HCT116 (cell line): ENCODE measurements at regions not wholly inside any gene's neighbourhood (a gene's known extent, or its start where the extent isn't known, plus 50 kb on each side); places are given as distances from the start of the nearest gene placed in this dataset.

Experiments
- ATAC-seq: fragments of 200-7000 bp; cut with Tn5 transposase; 2 replicates; pipeline ENCODE4 v1.9.1; 2020; ENCODE audit warnings: mild to moderate bottlenecking, moderate library complexity
- BruUV-seq: library from RNA; stranded (reverse); fragments of 400-500 nt; replicated peaks from 2 replicates; lab custom pipeline; 2021; lab: Mats Ljungman, UMichigan
- CTCF ChIA-PET: fragments of 300-600 bp; sonication (Branson Sonifier 250); formaldehyde crosslinking; loops from one replicate; lab custom pipeline; 2021; ENCODE audit warnings: antibody characterized with exemption; lab: Charles Lee
- POLR2A ChIA-PET: fragments of 300-600, 350-600 bp; sonication (Branson Sonifier 250); formaldehyde crosslinking; loops from one replicate; lab custom pipeline; 2021; ENCODE audit warnings: antibody characterized with exemption; lab: Charles Lee
- RAD21 ChIA-PET, 2 experiments: fragments of 300-600 bp; sonication (Branson Sonifier 250); formaldehyde crosslinking; loops; one replicate each; lab custom pipeline; 2023; ENCODE audit warnings: low total read pairs in 2 of 2; ENCODE audit not compliant: uncharacterized antibody in 2 of 2, unreplicated experiment in 2 of 2, low non-redundant PET in 1 of 2; lab: Charles Lee
- DNase-seq: peaks from one replicate; pipeline ENCODE4 v3.0.0-alpha.2; 2010; ENCODE audit warnings: low read depth, low spot score
- H2AFZ ChIP-seq: fragments of 200-600 bp; shearing (Covaris generic), sonication (generic); 2 replicates; pipeline ENCODE4 v1.6.1; 2017; ENCODE audit warnings: low read depth, mixed run types, mixed read lengths, antibody characterized with exemption, low read length; ENCODE audit not compliant: poor library complexity, severe bottlenecking
- H3K27ac ChIP-seq: 2 replicates; pipeline ENCODE4 v1.5.1; 2012; ENCODE audit warnings: low read depth, low read length
- H3K27me3 ChIP-seq: fragments of 200-600 bp; sonication (generic); 2 replicates; pipeline ENCODE4 v1.6.1; 2016; ENCODE audit warnings: mixed run types, low read length, mixed read lengths; ENCODE audit not compliant: insufficient read depth
- H3K36me3 ChIP-seq, 2 experiments: fragments of 200-500 bp in 1 of 2; fragments of 200-600 bp in 1 of 2; sonication (Bioruptor generic) in 1 of 2; sonication (generic) in 1 of 2; 2 replicates each; pipeline versions ENCODE4 v1.5.1 to v1.6.1; 2014 to 2016; ENCODE audit warnings: low read length in 2 of 2, inconsistent platforms in 1 of 2, mixed read lengths in 1 of 2, mixed run types in 1 of 2; ENCODE audit not compliant: insufficient read depth in 2 of 2, control insufficient read depth in 1 of 2
- H3K4me1 ChIP-seq, 2 experiments: fragments of 200-600 bp in 1 of 2; sonication (generic) in 1 of 2; 2 replicates each; pipeline versions ENCODE4 v1.5.1 to v1.6.1; 2012 to 2017; ENCODE audit warnings: low read length in 2 of 2, inconsistent platforms in 1 of 2, mild to moderate bottlenecking in 1 of 2, mixed read lengths in 1 of 2, mixed run types in 1 of 2, moderate library complexity in 1 of 2; ENCODE audit not compliant: insufficient read depth in 2 of 2, control insufficient read depth in 1 of 2
- H3K4me2 ChIP-seq: fragments of 200-600 bp; sonication (generic); 2 replicates; pipeline ENCODE4 v1.6.1; 2017; ENCODE audit warnings: mixed run types, low read length, mixed read lengths
- H3K4me3 ChIP-seq, 2 experiments: fragments of 200-600 bp in 1 of 2; sonication (generic) in 1 of 2; replicated peaks in 1 of 2; 2 replicates each; pipeline ENCODE4 v1.5.1; 2011 to 2016; ENCODE audit warnings: low read length in 2 of 2, control low read depth in 1 of 2, low read depth in 1 of 2, mild to moderate bottlenecking in 1 of 2, mixed read lengths in 1 of 2, mixed run types in 1 of 2
- H3K79me2 ChIP-seq: fragments of 200-600 bp; sonication (generic); 2 replicates; pipeline ENCODE4 v1.6.1; 2017; ENCODE audit warnings: mild to moderate bottlenecking, mixed run types, low read length, moderate library complexity, mixed read lengths; ENCODE audit not compliant: insufficient read depth
- H3K9ac ChIP-seq: fragments of 200-600 bp; sonication (generic); 2 replicates; pipeline ENCODE4 v1.6.1; 2016; ENCODE audit warnings: low read length, mixed read lengths
- H3K9me2 ChIP-seq: fragments of 200-600 bp; sonication (generic), shearing (Covaris generic); 2 replicates; pipeline ENCODE4 v1.6.1; 2017; ENCODE audit warnings: mixed run types, mild to moderate bottlenecking, moderate library complexity; ENCODE audit not compliant: insufficient read depth
- H3K9me3 ChIP-seq, 2 experiments: fragments of 200-500 bp in 1 of 2; fragments of 200-600 bp in 1 of 2; sonication (Bioruptor generic) in 1 of 2; sonication (generic) in 1 of 2; 2 replicates each; pipeline ENCODE4 v1.6.1; 2014 to 2017; ENCODE audit warnings: low read length in 2 of 2, mixed read lengths in 2 of 2, inconsistent platforms in 1 of 2, low read depth in 1 of 2, mild to moderate bottlenecking in 1 of 2, mixed run types in 1 of 2, moderate library complexity in 1 of 2; ENCODE audit not compliant: control insufficient read depth in 1 of 2, insufficient read depth in 1 of 2
- H4K20me1 ChIP-seq: fragments of 200-600 bp; sonication (generic), shearing (Covaris generic); 2 replicates; pipeline ENCODE4 v1.6.1; 2017; ENCODE audit warnings: mixed run types, mild to moderate bottlenecking, moderate library complexity; ENCODE audit not compliant: insufficient read depth
- CBX3 ChIP-seq: IDR thresholded peaks from 2 replicates; pipeline ENCODE4 v1.6.1; 2012; ENCODE audit warnings: low read depth
- CEBPB ChIP-seq: IDR thresholded peaks from 2 replicates; pipeline ENCODE4 v1.6.1; 2012; ENCODE audit warnings: low read depth
- ELF1 ChIP-seq: IDR thresholded peaks from 2 replicates; pipeline ENCODE4 v1.6.1; 2012; ENCODE audit warnings: low read depth, borderline replicate concordance
- EZH2phosphoT487 ChIP-seq: fragments of 200-600 bp; IDR thresholded peaks from 2 replicates; pipeline ENCODE4 v1.6.1; 2018; ENCODE audit warnings: antibody characterized with exemption, borderline replicate concordance
- FOSL1 ChIP-seq: IDR thresholded peaks from 2 replicates; pipeline ENCODE4 v1.6.1; 2012; ENCODE audit warnings: low read depth
- JUND ChIP-seq: IDR thresholded peaks from 2 replicates; pipeline ENCODE4 v1.6.1; 2012
- POLR2A ChIP-seq: IDR thresholded peaks from 2 replicates; pipeline ENCODE4 v1.7.0; 2011; ENCODE audit warnings: borderline replicate concordance; ENCODE audit not compliant: insufficient read depth, insufficient read length; ENCODE audit errors: extremely low read depth
- POLR2AphosphoS5 ChIP-seq: IDR thresholded peaks from 2 replicates; pipeline ENCODE4 v1.6.1; 2011; ENCODE audit warnings: mild to moderate bottlenecking, low read depth, low read length, moderate library complexity
- RAD21 ChIP-seq: IDR thresholded peaks from 2 replicates; pipeline ENCODE4 v1.6.1; 2012; ENCODE audit warnings: low read depth, mild to moderate bottlenecking
- SP1 ChIP-seq: IDR thresholded peaks from 2 replicates; pipeline ENCODE4 v1.6.1; 2012; ENCODE audit warnings: low read depth
- SRF ChIP-seq: IDR thresholded peaks from 2 replicates; pipeline ENCODE4 v1.6.1; 2012; ENCODE audit warnings: low read depth
- TCF7L2 ChIP-seq: IDR thresholded peaks from 2 replicates; pipeline ENCODE4 v1.7.0; 2011; ENCODE audit warnings: borderline replicate concordance, inconsistent platforms; ENCODE audit not compliant: insufficient read depth, insufficient read length; ENCODE audit errors: extremely low read depth
- YY1 ChIP-seq: IDR thresholded peaks from 2 replicates; pipeline ENCODE4 v1.6.1; 2011; ENCODE audit warnings: low read length, low read depth, moderate library complexity, mild to moderate bottlenecking; ENCODE audit not compliant: insufficient replicate concordance; ENCODE audit errors: extremely low read depth
- ZFX ChIP-seq: fragments of 450-650 bp; IDR thresholded peaks from 2 replicates; pipeline ENCODE4 v1.6.1; 2017
- intact Hi-C: fragments of 100-400 bp; cut with micrococcal nuclease; formaldehyde crosslinking; loops from 2 replicates; pipeline ENCODE4 v1.10.0; 2022
- TF ChIP-seq, protein P1 (sequence below): IDR thresholded peaks from 2 replicates; pipeline ENCODE4 v1.6.1; 2011; ENCODE audit warnings: mild to moderate bottlenecking, low read length, moderate library complexity; ENCODE audit not compliant: insufficient replicate concordance; ENCODE audit errors: extremely low read depth
- TF ChIP-seq, protein P2 (sequence below), 3 experiments: fragments of 200-600 bp in 1 of 3; sonication (generic) in 1 of 3; IDR thresholded peaks in 2 of 3; conservative IDR thresholded peaks in 1 of 3; 2 replicates each; pipeline ENCODE4 v1.5.1; 2012 to 2017; ENCODE audit warnings: low read depth in 2 of 3, low read length in 2 of 3, antibody characterized with exemption in 1 of 3, borderline replicate concordance in 1 of 3, control low read depth in 1 of 3, mild to moderate bottlenecking in 1 of 3, mixed read lengths in 1 of 3, mixed run types in 1 of 3, moderate library complexity in 1 of 3; ENCODE audit not compliant: insufficient read depth in 1 of 3
- TF ChIP-seq, protein P3 (sequence below): IDR thresholded peaks from 2 replicates; pipeline ENCODE4 v1.6.1; 2012

DNA sequence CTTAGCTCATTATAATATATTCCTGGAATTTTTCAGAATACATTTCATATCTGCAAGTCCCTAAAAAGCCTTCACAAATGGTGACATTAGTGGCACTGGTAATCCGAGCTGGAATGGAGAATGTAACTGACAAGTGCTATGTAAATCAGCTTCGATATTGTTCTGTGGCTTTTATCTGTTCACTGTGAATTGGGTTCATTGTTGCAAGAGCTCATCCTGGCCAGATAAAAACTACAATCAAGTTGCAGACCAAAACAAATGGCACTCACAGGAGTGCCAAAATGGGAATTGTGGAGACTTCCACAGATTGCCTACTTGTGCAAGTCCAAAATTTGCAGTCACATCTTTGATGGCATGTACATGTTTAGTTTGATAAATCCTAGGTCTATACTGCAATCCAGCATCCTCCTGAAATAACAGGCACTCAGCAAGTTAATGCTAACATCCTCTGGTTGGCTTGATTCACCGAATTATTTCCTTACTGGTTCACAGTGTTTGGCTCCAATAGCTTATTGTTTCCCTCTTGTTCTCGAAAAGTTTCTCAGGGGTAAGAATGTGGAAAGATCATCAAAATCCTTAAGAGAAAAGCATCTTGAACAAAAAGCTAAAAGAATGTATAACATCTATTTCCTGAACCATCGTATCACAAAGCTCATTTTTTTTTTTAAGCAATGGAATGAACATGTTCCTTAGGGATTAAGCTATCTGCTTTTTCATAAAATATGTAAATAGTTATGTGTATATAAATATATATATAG, 904.9 kb downstream of the CENPC start (continued):
- TF ChIP-seq ELF1 = no peak
- TF ChIP-seq, protein P1, sequence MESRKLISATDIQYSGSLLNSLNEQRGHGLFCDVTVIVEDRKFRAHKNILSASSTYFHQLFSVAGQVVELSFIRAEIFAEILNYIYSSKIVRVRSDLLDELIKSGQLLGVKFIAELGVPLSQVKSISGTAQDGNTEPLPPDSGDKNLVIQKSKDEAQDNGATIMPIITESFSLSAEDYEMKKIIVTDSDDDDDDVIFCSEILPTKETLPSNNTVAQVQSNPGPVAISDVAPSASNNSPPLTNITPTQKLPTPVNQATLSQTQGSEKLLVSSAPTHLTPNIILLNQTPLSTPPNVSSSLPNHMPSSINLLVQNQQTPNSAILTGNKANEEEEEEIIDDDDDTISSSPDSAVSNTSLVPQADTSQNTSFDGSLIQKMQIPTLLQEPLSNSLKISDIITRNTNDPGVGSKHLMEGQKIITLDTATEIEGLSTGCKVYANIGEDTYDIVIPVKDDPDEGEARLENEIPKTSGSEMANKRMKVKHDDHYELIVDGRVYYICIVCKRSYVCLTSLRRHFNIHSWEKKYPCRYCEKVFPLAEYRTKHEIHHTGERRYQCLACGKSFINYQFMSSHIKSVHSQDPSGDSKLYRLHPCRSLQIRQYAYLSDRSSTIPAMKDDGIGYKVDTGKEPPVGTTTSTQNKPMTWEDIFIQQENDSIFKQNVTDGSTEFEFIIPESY = no peak
- no peak for TF ChIP-seq YY1

DNA sequence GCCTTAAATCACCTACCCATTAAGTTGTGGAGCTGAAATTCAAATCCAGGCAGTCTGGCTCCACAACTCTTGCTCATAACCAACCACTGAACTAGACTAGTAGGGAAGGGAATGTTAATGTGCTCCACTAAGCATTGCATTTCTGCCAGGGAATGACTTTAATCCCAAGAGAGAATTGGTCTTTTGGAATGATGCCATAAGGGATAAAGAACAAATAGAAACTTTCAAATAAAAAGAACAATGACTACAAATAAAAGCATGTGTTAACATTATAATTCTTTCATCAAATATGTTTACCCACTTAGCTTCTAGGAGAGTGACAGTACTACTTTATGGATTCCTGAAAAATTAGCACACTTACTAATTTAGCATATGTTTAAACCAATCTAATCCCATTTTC, 905.9 kb downstream of the CENPC start:
- H3K9ac ChIP-seq = no peak overlapping the region

More for the DNA sequence above, 905.9 kb downstream of the CENPC start:
- H4K20me1 ChIP-seq = no peaks in the 10 kb centered on the region
- no peaks in the 10 kb centered on the region for H3K4me1 ChIP-seq
- H3K4me3 ChIP-seq = no peak overlapping the region
- no peak overlapping the region for H3K4me2 ChIP-seq
- no peak for DNase-seq
- ChIA-PET POLR2A (no interaction called here), CTCF (no interaction called here), RAD21 (no interaction called here)
- no peaks in the 10 kb centered on the region for H3K9me2 ChIP-seq
- no peaks in the 10 kb centered on the region for H3K36me3 ChIP-seq
- H3K9me3 ChIP-seq = peaks cover 12 to 23% of the 10 kb centered on the region in 2 experiments; a peak in 2 of 4 replicates
- H3K27me3 ChIP-seq = no peaks in the 10 kb centered on the region
- no peaks in the 10 kb centered on the region for H3K79me2 ChIP-seq
- no TSS peak for BruUV-seq
- TF ChIP-seq CEBPB (no peak), CBX3 (no peak), TCF7L2 (no peak), YY1 (no peak), JUND (no peak), ZFX (no peak), POLR2AphosphoS5 (no peak), RAD21 (no peak), FOSL1 (no peak), POLR2A (no peak), SP1 (no peak), SRF (no peak), ELF1 (no peak), EZH2phosphoT487 (no peak)
- TF ChIP-seq, protein P2, sequence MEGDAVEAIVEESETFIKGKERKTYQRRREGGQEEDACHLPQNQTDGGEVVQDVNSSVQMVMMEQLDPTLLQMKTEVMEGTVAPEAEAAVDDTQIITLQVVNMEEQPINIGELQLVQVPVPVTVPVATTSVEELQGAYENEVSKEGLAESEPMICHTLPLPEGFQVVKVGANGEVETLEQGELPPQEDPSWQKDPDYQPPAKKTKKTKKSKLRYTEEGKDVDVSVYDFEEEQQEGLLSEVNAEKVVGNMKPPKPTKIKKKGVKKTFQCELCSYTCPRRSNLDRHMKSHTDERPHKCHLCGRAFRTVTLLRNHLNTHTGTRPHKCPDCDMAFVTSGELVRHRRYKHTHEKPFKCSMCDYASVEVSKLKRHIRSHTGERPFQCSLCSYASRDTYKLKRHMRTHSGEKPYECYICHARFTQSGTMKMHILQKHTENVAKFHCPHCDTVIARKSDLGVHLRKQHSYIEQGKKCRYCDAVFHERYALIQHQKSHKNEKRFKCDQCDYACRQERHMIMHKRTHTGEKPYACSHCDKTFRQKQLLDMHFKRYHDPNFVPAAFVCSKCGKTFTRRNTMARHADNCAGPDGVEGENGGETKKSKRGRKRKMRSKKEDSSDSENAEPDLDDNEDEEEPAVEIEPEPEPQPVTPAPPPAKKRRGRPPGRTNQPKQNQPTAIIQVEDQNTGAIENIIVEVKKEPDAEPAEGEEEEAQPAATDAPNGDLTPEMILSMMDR (IDR thresholded peaks at IDR 0.05 in 2 of 3, conservative IDR thresholded peaks at IDR 0.05 in 1 of 3; ENCODE audit: borderline replicate concordance in 1 of 3, insufficient read depth in 1 of 3, low read depth in 2 of 3, low read length in 2 of 3) = no peak
- TF ChIP-seq, protein P1 = no peak
- TF ChIP-seq, protein P3, sequence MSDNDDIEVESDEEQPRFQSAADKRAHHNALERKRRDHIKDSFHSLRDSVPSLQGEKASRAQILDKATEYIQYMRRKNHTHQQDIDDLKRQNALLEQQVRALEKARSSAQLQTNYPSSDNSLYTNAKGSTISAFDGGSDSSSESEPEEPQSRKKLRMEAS = no peak
- intact Hi-C loops = no loop called here
- no peak for ATAC-seq
- no peak overlapping the region for H3K27ac ChIP-seq
- H2AFZ ChIP-seq = no peak overlapping the region
